GM12878 (cell line): ENCODE measurements at regions not wholly inside any gene's neighbourhood (a gene's known extent, or its start where the extent isn't known, plus 50 kb on each side); places are given as distances from the start of the nearest gene placed in this dataset.

ENCODE experiments used
- ATAC-seq: fragments of 200-7000 bp; cut with Tn5 transposase; 3 replicates; pipeline ENCODE4 v1.9.1; 2020; ENCODE audit warnings: mild to moderate bottlenecking, moderate library complexity
- BruUV-seq: library from RNA; stranded (reverse); fragments of 400-500 nt; replicated peaks from 2 replicates; lab custom pipeline; 2021; lab: Mats Ljungman, UMichigan
- CTCF ChIA-PET: fragments of 300-600 bp; sonication (Branson Sonifier 250); formaldehyde crosslinking; extraction: SDS; loops from one replicate; lab custom pipeline; 2021; ENCODE audit warnings: inconsistent platforms; lab: Yijun Ruan, JAX
- POLR2A ChIA-PET: fragments of 350-600 bp; formaldehyde crosslinking; extraction: SDS; loops from one replicate; lab custom pipeline; 2021; ENCODE audit warnings: inconsistent platforms; lab: Charles Lee
- RAD21 ChIA-PET: fragments of 300-600 bp; sonication (Branson Sonifier 250); formaldehyde crosslinking; loops from one replicate; lab custom pipeline; 2023; ENCODE audit warnings: antibody characterized with exemption; ENCODE audit not compliant: unreplicated experiment; lab: Charles Lee
- SMC1A ChIA-PET: fragments of 300-600 bp; sonication (Branson Sonifier 250); formaldehyde crosslinking; loops from one replicate; lab custom pipeline; 2023; ENCODE audit not compliant: unreplicated experiment, uncharacterized antibody; lab: Charles Lee
- DNase-seq: peaks from one replicate; pipeline ENCODE4 v3.0.0-alpha.2; 2011; ENCODE audit warnings: low read depth, low spot score
- FAIRE-seq: peaks from 3 replicates; lab custom pipeline; 2011; peaks lifted over from hg19 to GRCh38; lab: Jason Lieb, UNC
- H2AFZ ChIP-seq: 2 replicates; pipeline ENCODE4 v1.6.0; 2011; ENCODE audit warnings: low read depth, low read length, control low read depth; ENCODE audit not compliant: control insufficient read depth
- H3K27ac ChIP-seq: 2 replicates; pipeline ENCODE4 v1.5.1; 2011; ENCODE audit warnings: control low read depth; ENCODE audit not compliant: control insufficient read depth, insufficient read depth
- H3K27me3 ChIP-seq, 2 experiments: replicated peaks in 1 of 2; 2 replicates each; pipeline versions ENCODE4 v1.6.0 to v1.6.1; 2011; ENCODE audit warnings: low read length in 1 of 2; ENCODE audit not compliant: control insufficient read depth in 2 of 2, insufficient read depth in 2 of 2
- H3K36me3 ChIP-seq, 2 experiments: 2 replicates each; pipeline ENCODE4 v1.5.1; 2011; ENCODE audit warnings: low read length in 1 of 2; ENCODE audit not compliant: control insufficient read depth in 2 of 2, insufficient read depth in 2 of 2
- H3K4me1 ChIP-seq: 2 replicates; pipeline ENCODE4 v1.6.1; 2011; ENCODE audit warnings: mild to moderate bottlenecking, low read length, moderate library complexity, mixed read lengths; ENCODE audit not compliant: control insufficient read depth, insufficient read depth
- H3K4me2 ChIP-seq: 2 replicates; pipeline ENCODE4 v1.6.0; 2011; ENCODE audit warnings: control low read depth; ENCODE audit not compliant: control insufficient read depth, insufficient read depth
- H3K4me3 ChIP-seq: fragments of 200-600 bp; sonication (generic); 2 replicates; pipeline ENCODE4 v1.5.1; 2016
- H3K79me2 ChIP-seq: 2 replicates; pipeline ENCODE4 v1.6.0; 2011; ENCODE audit warnings: low read length; ENCODE audit not compliant: control insufficient read depth, insufficient read depth
- H3K9ac ChIP-seq: 2 replicates; pipeline ENCODE4 v1.8.0; 2011; ENCODE audit warnings: low read length, control low read depth, mixed read lengths; ENCODE audit not compliant: control insufficient read depth, insufficient read depth
- H3K9me3 ChIP-seq: replicated peaks from 3 replicates; pipeline ENCODE4 v1.5.1; 2011; ENCODE audit warnings: mild to moderate bottlenecking, low read length; ENCODE audit not compliant: control insufficient read depth, insufficient read depth
- H4K20me1 ChIP-seq: 2 replicates; pipeline ENCODE4 v1.6.0; 2011; ENCODE audit not compliant: control insufficient read depth, insufficient read depth
- ATF7 ChIP-seq: fragments of 450-650 bp; IDR thresholded peaks from 2 replicates; pipeline ENCODE4 v1.6.1; 2016; ENCODE audit warnings: low read depth, mild to moderate bottlenecking
- CBFB ChIP-seq: IDR thresholded peaks from 2 replicates; pipeline ENCODE4 v1.6.1; 2016; ENCODE audit warnings: antibody characterized with exemption, low read depth
- ESRRA ChIP-seq: IDR thresholded peaks from 2 replicates; pipeline ENCODE4 v1.6.1; 2012; ENCODE audit warnings: mild to moderate bottlenecking, low read length, improper control_type of control experiment
- FOS ChIP-seq: IDR thresholded peaks from 3 replicates; pipeline ENCODE4 v1.6.1; 2011; ENCODE audit warnings: borderline replicate concordance; ENCODE audit not compliant: insufficient read length; ENCODE audit errors: extremely low read depth
- HDAC2 ChIP-seq: fragments of 200-600 bp; sonication (generic); IDR thresholded peaks from 2 replicates; pipeline ENCODE4 v1.6.1; 2017
- IRF4 ChIP-seq: IDR thresholded peaks from 2 replicates; pipeline ENCODE4 v1.6.1; 2011; ENCODE audit warnings: low read depth, low read length
- KAT2A ChIP-seq: conservative IDR thresholded peaks from 2 replicates; pipeline ENCODE4 v1.6.1; 2011; ENCODE audit warnings: low read depth, low read length; ENCODE audit not compliant: control insufficient read depth
- MXI1 ChIP-seq: fragments of 150-350 bp; IDR thresholded peaks from 2 replicates; pipeline ENCODE4 v1.6.1; 2011; ENCODE audit warnings: low read depth, mild to moderate bottlenecking, inconsistent platforms, low read length, improper control_type of control experiment
- PML ChIP-seq: IDR thresholded peaks from 2 replicates; pipeline ENCODE4 v1.6.1; 2012; ENCODE audit warnings: low read length, inconsistent platforms
- SP1 ChIP-seq: IDR thresholded peaks from one replicate; pipeline ENCODE4 v1.6.1; 2011; ENCODE audit warnings: low read depth, low read length
- SREBF1 ChIP-seq: IDR thresholded peaks from 2 replicates; pipeline ENCODE4 v1.6.1; 2012; ENCODE audit warnings: mild to moderate bottlenecking, low read length
- TARDBP ChIP-seq: IDR thresholded peaks from 2 replicates; pipeline ENCODE4 v1.6.1; 2016; ENCODE audit warnings: borderline replicate concordance
- TCF12 ChIP-seq: IDR thresholded peaks from 2 replicates; pipeline ENCODE4 v1.6.1; 2011; ENCODE audit warnings: low read depth, mild to moderate bottlenecking, low read length
- TCF3 ChIP-seq: IDR thresholded peaks from 2 replicates; pipeline ENCODE4 v1.6.1; 2012; ENCODE audit warnings: low read depth, mild to moderate bottlenecking, low read length, borderline replicate concordance; ENCODE audit not compliant: insufficient read depth
- ZZZ3 ChIP-seq: IDR thresholded peaks from 2 replicates; pipeline ENCODE4 v1.6.1; 2011; ENCODE audit warnings: low read depth; ENCODE audit not compliant: control insufficient read depth, insufficient read length
- WGBS: methylation state at CpG from one replicate; pipeline ENCODE4 v1.1.6; 2016; ENCODE audit warnings: low lambda C conversion rate; ENCODE audit not compliant: insufficient replicate concordance, insufficient coverage; ENCODE audit errors: missing lambda C conversion rate; 5-methylcytosine and 5-hydroxymethylcytosine counted together
- in situ Hi-C: fragments of 300-500 bp; cut with MboI; formaldehyde crosslinking; loops from 9 replicates; pipeline ENCODE4 v1.14.3; 2018; ENCODE audit warnings: mixed read lengths
- intact Hi-C: fragments of 100-400 bp; cut with micrococcal nuclease; formaldehyde crosslinking; loops from one replicate; pipeline ENCODE4 v1.14.2; 2022; ENCODE audit not compliant: unreplicated experiment
- TF ChIP-seq, protein P1 (sequence below): fragments of 450-650 bp; formaldehyde crosslinking; IDR thresholded peaks from 2 replicates; pipeline ENCODE4 v1.5.0; 2022; ENCODE audit warnings: mild to moderate bottlenecking, missing genetic modification characterization
- TF ChIP-seq, protein P2 (sequence below): IDR thresholded peaks from 2 replicates; pipeline ENCODE4 v1.6.1; 2012; ENCODE audit warnings: low read length, inconsistent platforms
- TF ChIP-seq, protein P3 (sequence below): fragments of 450-650 bp; IDR thresholded peaks from 2 replicates; pipeline ENCODE4 v1.6.1; 2017; ENCODE audit warnings: mild to moderate bottlenecking, moderate library complexity

DNA sequence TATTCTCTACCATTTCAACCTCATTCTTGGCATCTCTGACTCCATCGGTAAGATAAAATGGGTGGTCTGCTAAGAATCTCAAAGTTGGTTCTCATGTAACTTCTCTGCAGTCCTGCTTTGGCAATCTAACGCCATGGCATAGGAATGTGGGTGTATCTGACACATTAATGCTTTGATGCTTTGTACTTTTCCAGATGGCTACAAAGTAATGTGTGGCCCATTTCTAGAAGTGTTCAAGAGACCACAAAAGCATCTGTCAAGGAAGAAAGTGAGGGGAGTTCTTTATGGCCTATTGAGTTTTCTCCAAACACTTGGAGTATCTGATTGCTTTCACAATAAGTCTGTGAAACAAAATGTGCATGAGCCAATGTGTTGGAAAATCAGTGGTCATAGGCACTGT, 339.9 kb upstream of the TGFBR2 start (continued):
- TF ChIP-seq SP1 = no peak

DNA sequence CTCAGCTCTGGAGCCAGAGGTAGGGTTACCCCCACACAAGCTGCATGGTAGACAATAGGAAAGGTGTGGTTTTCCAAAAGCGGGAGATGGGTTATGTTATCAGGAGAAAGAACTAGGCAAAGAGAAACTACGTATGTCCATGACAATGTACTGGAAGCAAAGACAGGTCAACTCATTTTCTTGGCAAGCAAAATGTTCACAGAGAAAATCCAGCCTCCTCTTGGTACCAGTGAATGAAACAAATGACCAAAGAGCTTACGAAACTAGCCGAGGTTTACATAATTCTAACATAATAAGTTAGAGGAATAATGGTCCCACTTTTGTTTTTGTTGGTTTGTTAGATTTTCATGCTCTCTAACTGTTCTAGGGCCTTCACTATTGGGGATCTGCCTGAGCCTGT, 338.1 kb upstream of the TGFBR2 start:
- CTCF ChIA-PET = no interaction called here
- WGBS = 36% methylated on average over 4 of the region's 4 CpGs
- TF ChIP-seq IRF4 (no peak), SP1 (no peak), TCF3 (no peak), TARDBP (no peak), SREBF1 (no peak), CBFB (no peak), MXI1 (no peak), KAT2A (no peak), ESRRA (no peak), HDAC2 (no peak), ATF7 (no peak), PML (no peak), TCF12 (no peak), ZZZ3 (no peak), FOS (no peak)
- TF ChIP-seq, protein P1, sequence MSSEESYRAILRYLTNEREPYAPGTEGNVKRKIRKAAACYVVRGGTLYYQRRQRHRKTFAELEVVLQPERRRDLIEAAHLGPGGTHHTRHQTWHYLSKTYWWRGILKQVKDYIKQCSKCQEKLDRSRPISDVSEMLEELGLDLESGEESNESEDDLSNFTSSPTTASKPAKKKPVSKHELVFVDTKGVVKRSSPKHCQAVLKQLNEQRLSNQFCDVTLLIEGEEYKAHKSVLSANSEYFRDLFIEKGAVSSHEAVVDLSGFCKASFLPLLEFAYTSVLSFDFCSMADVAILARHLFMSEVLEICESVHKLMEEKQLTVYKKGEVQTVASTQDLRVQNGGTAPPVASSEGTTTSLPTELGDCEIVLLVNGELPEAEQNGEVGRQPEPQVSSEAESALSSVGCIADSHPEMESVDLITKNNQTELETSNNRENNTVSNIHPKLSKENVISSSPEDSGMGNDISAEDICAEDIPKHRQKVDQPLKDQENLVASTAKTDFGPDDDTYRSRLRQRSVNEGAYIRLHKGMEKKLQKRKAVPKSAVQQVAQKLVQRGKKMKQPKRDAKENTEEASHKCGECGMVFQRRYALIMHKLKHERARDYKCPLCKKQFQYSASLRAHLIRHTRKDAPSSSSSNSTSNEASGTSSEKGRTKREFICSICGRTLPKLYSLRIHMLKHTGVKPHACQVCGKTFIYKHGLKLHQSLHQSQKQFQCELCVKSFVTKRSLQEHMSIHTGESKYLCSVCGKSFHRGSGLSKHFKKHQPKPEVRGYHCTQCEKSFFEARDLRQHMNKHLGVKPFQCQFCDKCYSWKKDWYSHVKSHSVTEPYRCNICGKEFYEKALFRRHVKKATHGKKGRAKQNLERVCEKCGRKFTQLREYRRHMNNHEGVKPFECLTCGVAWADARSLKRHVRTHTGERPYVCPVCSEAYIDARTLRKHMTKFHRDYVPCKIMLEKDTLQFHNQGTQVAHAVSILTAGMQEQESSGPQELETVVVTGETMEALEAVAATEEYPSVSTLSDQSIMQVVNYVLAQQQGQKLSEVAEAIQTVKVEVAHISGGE (CRISPR knock-in tag) = no peak
- TF ChIP-seq, protein P2, sequence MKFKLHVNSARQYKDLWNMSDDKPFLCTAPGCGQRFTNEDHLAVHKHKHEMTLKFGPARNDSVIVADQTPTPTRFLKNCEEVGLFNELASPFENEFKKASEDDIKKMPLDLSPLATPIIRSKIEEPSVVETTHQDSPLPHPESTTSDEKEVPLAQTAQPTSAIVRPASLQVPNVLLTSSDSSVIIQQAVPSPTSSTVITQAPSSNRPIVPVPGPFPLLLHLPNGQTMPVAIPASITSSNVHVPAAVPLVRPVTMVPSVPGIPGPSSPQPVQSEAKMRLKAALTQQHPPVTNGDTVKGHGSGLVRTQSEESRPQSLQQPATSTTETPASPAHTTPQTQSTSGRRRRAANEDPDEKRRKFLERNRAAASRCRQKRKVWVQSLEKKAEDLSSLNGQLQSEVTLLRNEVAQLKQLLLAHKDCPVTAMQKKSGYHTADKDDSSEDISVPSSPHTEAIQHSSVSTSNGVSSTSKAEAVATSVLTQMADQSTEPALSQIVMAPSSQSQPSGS = no peak
- TF ChIP-seq, protein P3, sequence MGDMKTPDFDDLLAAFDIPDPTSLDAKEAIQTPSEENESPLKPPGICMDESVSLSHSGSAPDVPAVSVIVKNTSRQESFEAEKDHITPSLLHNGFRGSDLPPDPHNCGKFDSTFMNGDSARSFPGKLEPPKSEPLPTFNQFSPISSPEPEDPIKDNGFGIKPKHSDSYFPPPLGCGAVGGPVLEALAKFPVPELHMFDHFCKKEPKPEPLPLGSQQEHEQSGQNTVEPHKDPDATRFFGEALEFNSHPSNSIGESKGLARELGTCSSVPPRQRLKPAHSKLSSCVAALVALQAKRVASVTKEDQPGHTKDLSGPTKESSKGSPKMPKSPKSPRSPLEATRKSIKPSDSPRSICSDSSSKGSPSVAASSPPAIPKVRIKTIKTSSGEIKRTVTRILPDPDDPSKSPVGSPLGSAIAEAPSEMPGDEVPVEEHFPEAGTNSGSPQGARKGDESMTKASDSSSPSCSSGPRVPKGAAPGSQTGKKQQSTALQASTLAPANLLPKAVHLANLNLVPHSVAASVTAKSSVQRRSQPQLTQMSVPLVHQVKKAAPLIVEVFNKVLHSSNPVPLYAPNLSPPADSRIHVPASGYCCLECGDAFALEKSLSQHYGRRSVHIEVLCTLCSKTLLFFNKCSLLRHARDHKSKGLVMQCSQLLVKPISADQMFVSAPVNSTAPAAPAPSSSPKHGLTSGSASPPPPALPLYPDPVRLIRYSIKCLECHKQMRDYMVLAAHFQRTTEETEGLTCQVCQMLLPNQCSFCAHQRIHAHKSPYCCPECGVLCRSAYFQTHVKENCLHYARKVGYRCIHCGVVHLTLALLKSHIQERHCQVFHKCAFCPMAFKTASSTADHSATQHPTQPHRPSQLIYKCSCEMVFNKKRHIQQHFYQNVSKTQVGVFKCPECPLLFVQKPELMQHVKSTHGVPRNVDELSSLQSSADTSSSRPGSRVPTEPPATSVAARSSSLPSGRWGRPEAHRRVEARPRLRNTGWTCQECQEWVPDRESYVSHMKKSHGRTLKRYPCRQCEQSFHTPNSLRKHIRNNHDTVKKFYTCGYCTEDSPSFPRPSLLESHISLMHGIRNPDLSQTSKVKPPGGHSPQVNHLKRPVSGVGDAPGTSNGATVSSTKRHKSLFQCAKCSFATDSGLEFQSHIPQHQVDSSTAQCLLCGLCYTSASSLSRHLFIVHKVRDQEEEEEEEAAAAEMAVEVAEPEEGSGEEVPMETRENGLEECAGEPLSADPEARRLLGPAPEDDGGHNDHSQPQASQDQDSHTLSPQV = no peak

More for the DNA sequence above, 338.1 kb upstream of the TGFBR2 start:
- ChIA-PET POLR2A (no interaction called here), RAD21 (no interaction called here), SMC1A (no interaction called here)
- no TSS peak for BruUV-seq
- intact Hi-C loops = no loop called here
- FAIRE-seq (no peak), ATAC-seq (no peak), DNase-seq (no peak)
- Histone ChIP-seq H3K9ac (no peak overlapping the region), H4K20me1 (no peaks in the 10 kb centered on the region), H3K4me3 (no peak overlapping the region), H3K36me3 (no peaks in the 10 kb centered on the region), H3K4me1 (no peaks in the 10 kb centered on the region), H3K9me3 (no peaks in the 10 kb centered on the region), H2AFZ (no peak overlapping the region), H3K4me2 (no peak overlapping the region), H3K27me3 (no peaks in the 10 kb centered on the region), H3K79me2 (no peaks in the 10 kb centered on the region), H3K27ac (no peak overlapping the region)
- in situ Hi-C loops = no loop called here
